ENCODE measurements at regions not wholly inside any gene's neighbourhood (a gene's known extent, or its start where the extent isn't known, plus 50 kb on each side); places are given as distances from the start of the nearest gene placed in this dataset.

- H3K36me3 Mint-ChIP-seq (ENCODE audit: low read depth), result no peaks in the 10 kb centered on the region
- DNase-seq, result no peak
- TF ChIP-seq CTCF (IDR thresholded peaks at IDR 0.05), result no peak
- POLR2A ChIA-PET, result no interaction called here
- peaks cover 2% of the 10 kb centered on the region for H3K9me3 Mint-ChIP-seq
- no peaks in the 10 kb centered on the region for H3K27me3 Mint-ChIP-seq
- CTCF ChIA-PET, result no interaction called here
- no peak overlapping the region for H3K4me3 Mint-ChIP-seq
- H3K27ac Mint-ChIP-seq, result no peak overlapping the region
- no peak for ATAC-seq (ENCODE audit: low read depth)
- H3K4me1 Mint-ChIP-seq, result no peaks in the 10 kb centered on the region
- intact Hi-C loops (cut with micrococcal nuclease), result no loop called here
Measured at GRCh38 chr3:82496890-82497560, 735.6 kb upstream of the GBE1 start.

GRCh38 chr3:82495655-82496054, 734.2 kb upstream of the GBE1 start:
- TF ChIP-seq CTCF (IDR thresholded peaks at IDR 0.05), result no peak
- ATAC-seq (ENCODE audit: low read depth), result no peak
- no peak overlapping the region for H3K27ac Mint-ChIP-seq
- no peaks in the 10 kb centered on the region for H3K27me3 Mint-ChIP-seq
- ChIA-PET CTCF (no interaction called here), POLR2A (no interaction called here)
- no peaks in the 10 kb centered on the region for H3K4me1 Mint-ChIP-seq
- peaks cover 4% of the 10 kb centered on the region for H3K9me3 Mint-ChIP-seq
- no peak overlapping the region for H3K4me3 Mint-ChIP-seq
- DNase-seq, result no peak
- intact Hi-C loops (cut with micrococcal nuclease), result no loop called here
- H3K36me3 Mint-ChIP-seq (ENCODE audit: low read depth), result no peaks in the 10 kb centered on the region

GRCh38 chr3:82494977-82495489, 733.6 kb upstream of the GBE1 start:
- DNase-seq (no peak), ATAC-seq (ENCODE audit: low read depth) (no peak)
- H3K36me3 Mint-ChIP-seq (ENCODE audit: low read depth), result no peaks in the 10 kb centered on the region
- H3K27me3 Mint-ChIP-seq, result no peaks in the 10 kb centered on the region
- POLR2A ChIA-PET, result no interaction called here
- H3K9me3 Mint-ChIP-seq, result peaks cover 4% of the 10 kb centered on the region
- no peaks in the 10 kb centered on the region for H3K4me1 Mint-ChIP-seq
- no peak overlapping the region for H3K27ac Mint-ChIP-seq
- TF ChIP-seq CTCF (IDR thresholded peaks at IDR 0.05), result no peak
- CTCF ChIA-PET, result no interaction called here
- intact Hi-C loops (cut with micrococcal nuclease), result no loop called here
- H3K4me3 Mint-ChIP-seq, result no peak overlapping the region

GRCh38 chr3:82493858-82494257, 732.4 kb upstream of the GBE1 start:
- POLR2A ChIA-PET, result no interaction called here
- TF ChIP-seq CTCF (IDR thresholded peaks at IDR 0.05), result no peak
- CTCF ChIA-PET, result no interaction called here
- no peaks in the 10 kb centered on the region for H3K27me3 Mint-ChIP-seq
- DNase-seq (no peak), ATAC-seq (ENCODE audit: low read depth) (no peak)
- peaks cover 4% of the 10 kb centered on the region for H3K9me3 Mint-ChIP-seq
- no peaks in the 10 kb centered on the region for H3K4me1 Mint-ChIP-seq
- intact Hi-C loops (cut with micrococcal nuclease), result no loop called here
- H3K27ac Mint-ChIP-seq, result no peak overlapping the region
- no peak overlapping the region for H3K4me3 Mint-ChIP-seq
- H3K36me3 Mint-ChIP-seq (ENCODE audit: low read depth), result no peaks in the 10 kb centered on the region

GRCh38 chr3:82475306-82475705, 713.9 kb upstream of the GBE1 start:
- CTCF ChIA-PET, result no interaction called here

More at GRCh38 chr3:82475306-82475705, 713.9 kb upstream of the GBE1 start:
- ATAC-seq (ENCODE audit: low read depth) (no peak), DNase-seq (no peak)
- Mint-ChIP-seq H3K36me3 (ENCODE audit: low read depth) (no peaks in the 10 kb centered on the region), H3K9me3 (no peaks in the 10 kb centered on the region), H3K27me3 (no peaks in the 10 kb centered on the region), H3K27ac (no peak overlapping the region), H3K4me1 (no peaks in the 10 kb centered on the region), H3K4me3 (no peak overlapping the region)
- TF ChIP-seq CTCF (IDR thresholded peaks at IDR 0.05), result no peak
- intact Hi-C loops (cut with micrococcal nuclease), result no loop called here
- POLR2A ChIA-PET, result interaction anchor here (0.6 kb wide), 1 partner anchor 29 kb away, joined by 3 read pairs; no protein-coding TSS in a partner anchor

All from activated B cell treated with CpG ODN at 0.5 μM for 24 hours (primary cell).